Cardiac muscle cell (in vitro differentiated cells and primary cell): ENCODE measurements at regions not wholly inside any gene's neighbourhood (a gene's known extent, or its start where the extent isn't known, plus 50 kb on each side); places are given as distances from the start of the nearest gene placed in this dataset.

Experiments
- DNase-seq, 2 donors: peaks; one replicate each; pipeline versions ENCODE4 v3.0.0 to v3.0.0-alpha.2; 2010 to 2017; ENCODE audit warnings: low read depth in 1 of 2, low spot score in 1 of 2
- H3K27ac ChIP-seq: fragments of 200-600 bp; sonication (generic); 2 replicates; pipeline ENCODE4 v1.5.1; 2016
- H3K27me3 ChIP-seq: fragments of 200-600 bp; sonication (generic); 2 replicates; pipeline ENCODE4 v1.6.0; 2016; ENCODE audit warnings: control low read depth
- H3K36me3 ChIP-seq: fragments of 200-600 bp; sonication (generic); 2 replicates; pipeline ENCODE4 v1.5.1; 2016; ENCODE audit warnings: control low read depth
- H3K4me1 ChIP-seq: fragments of 200-600 bp; sonication (generic); 2 replicates; pipeline ENCODE4 v1.8.1; 2017; ENCODE audit warnings: low read depth, mild to moderate bottlenecking, mixed run types
- H3K4me3 ChIP-seq: fragments of 200-600 bp; sonication (generic); 2 replicates; pipeline ENCODE4 v1.5.1; 2016; ENCODE audit warnings: mild to moderate bottlenecking
- H3K9me3 ChIP-seq: fragments of 200-600 bp; sonication (generic); 2 replicates; pipeline ENCODE4 v1.5.1; 2017; ENCODE audit warnings: low read depth, mild to moderate bottlenecking, control low read depth
- TF ChIP-seq, protein P1 (sequence below): IDR thresholded peaks from 2 replicates; pipeline ENCODE4 v1.5.1; 2012; ENCODE audit warnings: low read depth, mild to moderate bottlenecking, low read length

DNA sequence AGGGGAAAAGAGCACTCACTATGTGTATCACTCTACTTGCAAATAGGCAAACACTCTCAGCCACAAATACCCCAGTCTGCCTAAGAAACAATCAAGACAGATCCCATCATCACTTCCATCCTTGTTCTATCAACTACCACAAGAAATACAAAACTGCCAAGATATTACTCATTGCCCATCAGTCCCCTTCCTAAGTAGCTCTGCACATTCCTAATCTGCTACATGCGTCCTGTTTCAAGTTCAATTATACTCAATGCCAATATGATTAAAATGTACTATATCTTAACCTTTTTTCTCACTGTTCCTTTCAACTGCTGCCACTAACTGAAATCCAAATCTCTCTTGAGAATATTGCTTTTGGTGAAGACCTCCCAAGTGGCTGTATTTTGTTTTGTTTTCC, 1688.4 kb downstream of the PLA2G4A start:
- Histone ChIP-seq H3K27me3 (no peaks in the 10 kb centered on the region), H3K4me1 (peaks cover 7% of the 10 kb centered on the region), H3K36me3 (no peaks in the 10 kb centered on the region), H3K4me3 (no peak overlapping the region), H3K9me3 (no peaks in the 10 kb centered on the region), H3K27ac (no peak overlapping the region)
- no peak for DNase-seq
- TF ChIP-seq, protein P1, sequence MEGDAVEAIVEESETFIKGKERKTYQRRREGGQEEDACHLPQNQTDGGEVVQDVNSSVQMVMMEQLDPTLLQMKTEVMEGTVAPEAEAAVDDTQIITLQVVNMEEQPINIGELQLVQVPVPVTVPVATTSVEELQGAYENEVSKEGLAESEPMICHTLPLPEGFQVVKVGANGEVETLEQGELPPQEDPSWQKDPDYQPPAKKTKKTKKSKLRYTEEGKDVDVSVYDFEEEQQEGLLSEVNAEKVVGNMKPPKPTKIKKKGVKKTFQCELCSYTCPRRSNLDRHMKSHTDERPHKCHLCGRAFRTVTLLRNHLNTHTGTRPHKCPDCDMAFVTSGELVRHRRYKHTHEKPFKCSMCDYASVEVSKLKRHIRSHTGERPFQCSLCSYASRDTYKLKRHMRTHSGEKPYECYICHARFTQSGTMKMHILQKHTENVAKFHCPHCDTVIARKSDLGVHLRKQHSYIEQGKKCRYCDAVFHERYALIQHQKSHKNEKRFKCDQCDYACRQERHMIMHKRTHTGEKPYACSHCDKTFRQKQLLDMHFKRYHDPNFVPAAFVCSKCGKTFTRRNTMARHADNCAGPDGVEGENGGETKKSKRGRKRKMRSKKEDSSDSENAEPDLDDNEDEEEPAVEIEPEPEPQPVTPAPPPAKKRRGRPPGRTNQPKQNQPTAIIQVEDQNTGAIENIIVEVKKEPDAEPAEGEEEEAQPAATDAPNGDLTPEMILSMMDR = no peak

DNA sequence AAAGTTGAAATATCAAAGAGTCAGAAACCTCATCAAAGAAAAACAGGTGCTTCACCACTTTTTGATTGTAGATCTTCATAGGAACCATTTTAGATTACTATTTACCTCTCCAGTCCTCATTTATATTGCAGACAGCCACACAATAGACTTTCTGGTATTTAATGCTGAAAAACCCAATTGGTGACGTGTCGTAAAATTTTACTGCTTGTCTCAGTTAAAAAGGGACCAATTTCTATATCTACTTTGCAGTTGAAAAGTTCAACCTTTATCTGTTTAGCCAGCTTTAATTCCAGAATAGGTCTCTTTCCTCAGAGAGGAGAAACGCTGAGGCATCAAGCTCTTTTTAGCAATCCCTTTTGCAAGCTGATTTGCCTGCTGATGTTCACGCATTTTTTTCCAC, 1722.4 kb downstream of the PLA2G4A start:
- Histone ChIP-seq H3K4me3 (no peak overlapping the region), H3K27ac (no peak overlapping the region), H3K9me3 (no peaks in the 10 kb centered on the region), H3K36me3 (no peaks in the 10 kb centered on the region), H3K4me1 (no peaks in the 10 kb centered on the region), H3K27me3 (no peaks in the 10 kb centered on the region)
- DNase-seq = no peak
- TF ChIP-seq, protein P1 = no peak

DNA sequence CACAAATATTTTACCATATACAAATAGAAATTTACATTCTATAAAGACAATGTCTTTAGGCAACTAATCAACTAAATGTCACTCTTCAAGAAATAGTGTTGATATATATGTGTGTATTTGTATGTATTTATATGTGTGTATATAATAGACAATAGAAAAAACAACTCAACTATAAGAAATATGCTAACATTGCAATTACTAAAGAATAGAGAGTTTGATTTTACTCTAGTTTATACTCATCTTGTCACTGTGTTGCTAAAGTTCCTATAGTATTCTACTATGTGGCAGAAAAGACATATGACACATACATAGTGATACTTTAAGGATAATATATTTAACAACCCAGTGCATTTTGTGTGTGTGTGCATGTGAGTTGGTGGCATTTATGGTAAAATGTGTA, 1728.3 kb downstream of the PLA2G4A start:
- Histone ChIP-seq H3K27ac (no peak overlapping the region), H3K4me1 (no peaks in the 10 kb centered on the region), H3K36me3 (no peaks in the 10 kb centered on the region), H3K9me3 (no peaks in the 10 kb centered on the region), H3K4me3 (no peak overlapping the region), H3K27me3 (no peaks in the 10 kb centered on the region)
- no peak for DNase-seq
- TF ChIP-seq, protein P1 = no peak

DNA sequence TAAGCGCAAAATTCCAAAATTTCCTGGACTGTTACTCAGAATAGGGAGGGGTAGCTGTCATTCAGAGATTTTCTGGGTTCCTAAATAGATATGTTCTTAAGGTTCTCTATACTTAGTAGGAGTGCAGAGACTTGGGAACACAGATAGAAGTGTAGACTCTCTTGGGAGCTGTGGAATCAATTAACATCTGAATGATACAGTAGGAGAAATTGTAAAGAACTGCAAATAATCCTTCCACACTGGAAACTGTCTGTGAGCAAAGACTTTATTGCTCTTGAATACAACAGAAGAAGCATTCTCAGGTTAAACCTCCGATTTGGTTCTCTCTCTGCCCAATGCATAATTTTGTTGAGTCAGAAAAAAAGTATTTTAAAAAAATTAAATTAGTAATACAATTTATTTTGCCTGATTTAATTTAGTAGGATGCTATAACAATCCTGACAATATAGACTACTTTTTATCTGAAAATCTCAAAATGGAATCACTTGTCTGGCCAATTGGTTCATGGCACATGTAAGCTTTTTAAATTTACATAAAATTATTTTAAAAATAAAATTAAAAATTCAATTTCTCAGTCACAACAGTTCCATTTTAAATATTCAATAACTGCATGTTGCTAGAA, 1754.3 kb downstream of the PLA2G4A start:
- Histone ChIP-seq H3K9me3 (no peaks in the 10 kb centered on the region), H3K27me3 (no peaks in the 10 kb centered on the region), H3K4me1 (no peaks in the 10 kb centered on the region), H3K36me3 (no peaks in the 10 kb centered on the region), H3K4me3 (no peak overlapping the region), H3K27ac (no peak overlapping the region)
- TF ChIP-seq, protein P1 = no peak
- no peak for DNase-seq

DNA sequence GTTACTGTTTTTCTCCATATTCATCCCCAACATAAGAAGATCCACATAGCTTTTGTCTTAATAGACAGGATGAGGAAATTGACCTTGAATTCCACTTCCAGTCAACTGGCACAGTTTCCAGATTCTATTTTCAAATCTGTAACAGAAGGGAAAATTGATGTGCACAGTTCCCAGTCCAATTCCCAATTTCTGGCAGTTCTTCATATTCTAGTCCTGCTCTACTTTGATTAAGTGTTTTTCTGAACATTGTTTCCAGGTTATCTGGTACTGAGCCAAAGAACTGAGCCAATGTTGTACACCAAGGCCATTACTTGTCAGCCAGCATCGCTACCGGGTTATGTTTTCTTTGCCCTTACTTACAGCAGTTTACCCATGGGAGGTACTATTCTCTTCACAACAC, 1755.4 kb downstream of the PLA2G4A start:
- Histone ChIP-seq H3K4me1 (no peaks in the 10 kb centered on the region), H3K4me3 (no peak overlapping the region), H3K27ac (no peak overlapping the region), H3K27me3 (no peaks in the 10 kb centered on the region), H3K36me3 (no peaks in the 10 kb centered on the region), H3K9me3 (no peaks in the 10 kb centered on the region)
- no peak for DNase-seq
- TF ChIP-seq, protein P1 = no peak
